ENCODE measurements at regions not wholly inside any gene's neighbourhood (a gene's known extent, or its start where the extent isn't known, plus 50 kb on each side); places are given as distances from the start of the nearest gene placed in this dataset.

GRCh38 chrX:43333543-43333942 is 322.6 kb upstream of the MAOA start:
- TF ChIP-seq EZH2 (IDR thresholded peaks at IDR 0.05; ENCODE audit: low read length, missing control alignments) (no peak), CTCF (conservative IDR thresholded peaks at IDR 0.05 in 1 of 2, IDR thresholded peaks at IDR 0.05 in 1 of 2; ENCODE audit: low read depth in 1 of 2, low read length in 2 of 2) (no peak)
